HG03103 (cell line): ENCODE measurements at regions not wholly inside any gene's neighbourhood (a gene's known extent, or its start where the extent isn't known, plus 50 kb on each side); places are given as distances from the start of the nearest gene placed in this dataset.

Experiments used
- ATAC-seq: cut with Tn5 transposase; IDR thresholded peaks from one replicate; pipeline ENCODE4 v1.9.1; 2021; ENCODE audit warnings: low read depth; ENCODE audit not compliant: unreplicated experiment

- ATAC-seq = no peak
Measured at GRCh38 chr1:201740086-201740541, 88.8 kb upstream of the IPO9 start.

DNA sequence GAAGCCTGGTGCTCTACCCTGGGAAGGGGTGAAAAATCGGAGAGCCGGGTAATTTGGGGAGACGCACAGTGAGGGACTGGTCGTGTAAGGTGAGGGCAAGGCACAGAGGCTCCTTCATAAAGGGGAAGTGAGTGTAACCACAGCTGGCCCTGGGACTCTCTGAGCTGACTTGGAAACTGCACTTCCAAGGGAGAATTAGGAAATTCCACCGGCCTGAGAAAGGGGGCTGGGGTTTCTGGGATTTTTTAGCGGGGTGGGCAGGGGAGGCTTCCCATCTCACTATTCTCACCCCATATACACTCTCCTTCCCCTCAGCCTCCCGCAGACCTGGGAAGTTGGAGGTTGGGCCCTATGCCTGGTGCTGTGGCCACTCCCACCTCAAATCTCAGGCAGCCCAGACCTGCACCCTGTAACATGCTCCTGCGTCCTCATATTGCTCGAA lies 88.3 kb upstream of the IPO9 start:
- ATAC-seq = no peak

GRCh38 chr1:201741763-201742342 lies 87.1 kb upstream of the IPO9 start:
- no peak for ATAC-seq

DNA sequence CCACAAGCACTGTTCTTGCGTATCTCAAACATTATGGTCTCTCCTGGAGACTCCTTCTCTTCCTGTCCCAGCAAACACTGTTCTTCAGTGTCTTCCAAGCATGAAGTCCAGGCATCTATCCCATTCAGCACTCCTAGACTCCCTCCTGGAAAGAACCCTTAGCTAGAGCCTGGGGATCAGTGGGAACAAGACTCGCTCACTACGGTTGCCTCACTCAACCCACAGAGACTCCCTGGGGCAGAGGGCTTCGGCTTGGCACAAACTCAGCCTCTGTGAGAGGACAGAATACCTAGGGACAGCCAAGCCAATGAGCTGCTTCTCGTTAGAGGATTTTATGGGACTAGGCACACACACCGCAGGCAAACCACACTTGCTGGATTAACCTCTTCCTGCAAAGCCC lies 86.5 kb upstream of the IPO9 start:
- ATAC-seq = no peak

- no peak for ATAC-seq
Measured at GRCh38 chr1:201742955-201743805, 85.8 kb upstream of the IPO9 start.

GRCh38 chr1:201745023-201745422 lies 83.9 kb upstream of the IPO9 start:
- no peak for ATAC-seq

DNA sequence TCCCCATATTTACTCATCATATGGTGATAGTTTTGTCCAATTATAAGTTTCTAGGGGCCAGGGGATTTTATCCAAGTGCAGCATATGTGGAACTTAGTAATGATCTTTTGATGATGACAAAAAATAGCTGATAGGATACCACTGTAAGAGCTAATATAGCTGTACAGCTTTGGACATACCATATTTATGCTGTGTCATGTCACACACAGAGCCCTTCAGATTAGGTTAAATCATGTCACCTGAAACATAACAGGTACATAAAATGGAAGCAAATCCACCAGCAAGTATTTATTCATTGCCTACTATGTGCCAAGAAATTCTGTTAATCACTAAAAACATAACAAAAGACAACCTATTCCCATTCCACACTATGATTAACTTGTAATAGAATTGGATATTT lies 82.8 kb upstream of the IPO9 start:
- no peak for ATAC-seq

- ATAC-seq = no peak
Measured at GRCh38 chr1:201747261-201747660, 81.7 kb upstream of the IPO9 start.

DNA sequence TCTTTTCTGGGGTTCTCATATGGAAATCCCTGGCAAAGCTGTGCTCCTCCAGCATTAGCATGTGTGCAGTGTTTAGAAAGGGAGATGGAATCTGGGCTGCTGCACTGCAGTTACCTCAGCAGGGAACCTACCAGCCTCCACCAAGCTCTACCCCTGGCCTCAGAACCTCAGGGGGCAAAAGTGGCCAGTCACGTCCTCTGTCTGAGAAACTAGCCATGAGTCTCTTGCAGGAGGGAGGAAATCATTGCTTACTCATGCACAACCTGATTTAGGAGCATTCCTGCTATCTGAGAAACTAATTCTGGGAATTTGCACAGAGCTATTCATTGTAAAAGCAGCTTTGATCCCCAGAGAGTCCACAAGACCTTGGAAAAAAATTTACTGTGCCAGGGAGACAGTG lies 80.6 kb upstream of the IPO9 start:
- no peak for ATAC-seq

GRCh38 chr1:201749059-201749690 lies 79.8 kb upstream of the IPO9 start:
- ATAC-seq = no peak

GRCh38 chr1:201750120-201750519 lies 78.8 kb upstream of the IPO9 start:
- no peak for ATAC-seq

- ATAC-seq = no peak
Measured at GRCh38 chr1:201750934-201751333, 78.0 kb upstream of the IPO9 start.

- ATAC-seq = no peak
Measured at GRCh38 chr1:201751872-201752271, 77.1 kb upstream of the IPO9 start.

GRCh38 chr1:201752333-201752732 lies 76.6 kb upstream of the IPO9 start:
- ATAC-seq = no peak

DNA sequence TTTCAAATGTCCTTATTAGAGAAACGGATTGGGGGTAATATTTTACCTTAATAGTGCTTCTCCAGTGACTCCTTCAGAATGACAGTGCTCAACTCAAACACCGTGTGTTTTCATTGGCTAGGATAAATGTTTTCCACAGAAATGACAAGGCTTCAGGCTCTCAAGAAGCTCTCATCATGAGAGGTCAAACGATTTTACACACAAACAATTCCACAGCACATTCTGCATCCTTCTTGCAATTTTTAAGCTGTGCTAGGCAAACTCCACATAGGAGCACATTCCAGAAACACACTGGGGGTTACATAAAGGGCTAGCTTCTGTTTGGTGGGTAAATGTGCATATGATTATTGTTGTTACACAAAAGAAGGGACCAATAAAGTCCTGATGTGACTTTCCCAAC lies 75.5 kb upstream of the IPO9 start:
- ATAC-seq = no peak

GRCh38 chr1:201754353-201754752 lies 74.6 kb upstream of the IPO9 start:
- ATAC-seq = no peak

GRCh38 chr1:201755200-201755599 lies 73.8 kb upstream of the IPO9 start:
- no peak for ATAC-seq

GRCh38 chr1:201756406-201756805 lies 72.6 kb upstream of the IPO9 start:
- no peak for ATAC-seq

DNA sequence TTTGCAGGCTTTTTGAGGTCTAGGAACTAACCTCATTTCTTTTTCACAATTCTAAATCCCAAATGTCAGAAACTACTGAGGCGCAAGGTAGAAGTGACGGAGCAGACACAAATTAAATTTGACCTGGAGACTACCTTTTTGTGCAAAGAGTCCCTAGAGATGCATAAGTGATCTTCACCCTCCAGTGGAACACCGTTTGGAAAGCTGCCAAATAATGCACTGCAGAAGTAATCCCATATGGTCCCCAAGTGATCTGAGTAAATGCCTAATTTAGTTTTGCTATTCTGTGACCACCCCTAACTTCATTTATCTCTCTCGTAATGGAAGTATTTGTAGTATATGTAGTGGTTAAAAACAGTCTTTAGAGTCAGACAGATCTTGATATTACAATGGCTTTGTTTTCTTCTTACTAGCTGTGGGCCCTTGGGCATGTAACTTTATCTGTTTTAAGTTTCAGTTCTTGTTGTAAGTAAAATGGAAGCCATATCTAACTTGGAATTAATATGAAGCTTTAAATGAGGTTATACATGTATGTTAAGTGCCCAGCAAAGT lies 70.4 kb upstream of the IPO9 start:
- no peak for ATAC-seq

- no peak for ATAC-seq
Measured at GRCh38 chr1:201759194-201759815, 69.7 kb upstream of the IPO9 start.

DNA sequence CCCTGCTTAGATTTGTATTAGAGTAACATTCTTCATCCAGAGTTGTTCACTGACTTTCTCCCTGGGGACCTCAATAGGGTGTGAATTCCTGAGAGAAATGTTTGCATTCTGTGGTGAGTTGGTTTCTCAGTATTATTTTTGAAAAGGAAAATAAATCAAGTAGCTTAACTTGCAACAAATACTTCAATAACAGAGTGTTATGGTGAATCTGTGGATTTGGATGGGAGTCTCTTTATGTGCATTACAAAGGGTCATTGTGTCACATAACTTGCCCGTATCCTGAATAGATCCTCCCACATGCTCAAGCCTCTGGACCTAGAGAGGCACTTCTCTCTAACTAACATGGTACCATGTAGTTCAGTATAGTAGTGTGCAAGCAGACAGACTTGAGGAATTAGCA lies 68.4 kb upstream of the IPO9 start:
- no peak for ATAC-seq
